Head of caudate nucleus (tissue), 42 donors: ENCODE measurements at regions not wholly inside any gene's neighbourhood (a gene's known extent, or its start where the extent isn't known, plus 50 kb on each side); places are given as distances from the start of the nearest gene placed in this dataset.

Experiments used
- DNase-seq, 42 donors: peaks; one replicate each; pipeline versions ENCODE4 v3.0.0 to v3.0.0-alpha.2; 2020 to 2021; ENCODE audit warnings: mixed read lengths in 7 of 42
- intact Hi-C: fragments of 100-400 bp; cut with DNase I; formaldehyde crosslinking; loops from one replicate; pipeline ENCODE4 v1.15.0; 2022

DNA sequence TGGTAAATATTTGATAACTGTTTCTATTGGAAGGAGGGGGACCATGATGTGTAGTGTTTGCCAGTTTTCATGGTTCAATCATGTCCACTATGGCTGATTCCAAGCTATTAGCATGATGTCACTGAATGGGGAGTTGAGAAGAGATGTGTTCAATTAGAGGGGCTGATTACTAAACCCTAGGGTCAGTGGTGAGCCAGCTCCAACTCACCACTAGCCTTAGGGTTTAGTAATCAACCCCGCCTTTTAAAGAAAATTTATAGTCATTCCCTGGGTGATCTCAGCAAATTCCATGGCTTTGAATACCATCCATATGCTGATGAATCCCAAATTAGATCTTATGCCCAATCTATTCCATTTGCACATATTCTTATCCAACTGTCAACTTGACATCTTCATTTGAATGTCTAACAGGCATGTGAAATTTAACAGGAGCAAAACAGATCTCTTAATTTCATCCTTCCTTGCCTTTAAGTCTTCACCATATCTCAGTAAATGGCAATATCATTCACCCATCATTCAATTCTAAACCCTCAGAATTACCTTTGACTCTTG is 98.8 kb downstream of the GCNT1 start:
- DNase-seq = no peak
- intact Hi-C loops = no loop called here

DNA sequence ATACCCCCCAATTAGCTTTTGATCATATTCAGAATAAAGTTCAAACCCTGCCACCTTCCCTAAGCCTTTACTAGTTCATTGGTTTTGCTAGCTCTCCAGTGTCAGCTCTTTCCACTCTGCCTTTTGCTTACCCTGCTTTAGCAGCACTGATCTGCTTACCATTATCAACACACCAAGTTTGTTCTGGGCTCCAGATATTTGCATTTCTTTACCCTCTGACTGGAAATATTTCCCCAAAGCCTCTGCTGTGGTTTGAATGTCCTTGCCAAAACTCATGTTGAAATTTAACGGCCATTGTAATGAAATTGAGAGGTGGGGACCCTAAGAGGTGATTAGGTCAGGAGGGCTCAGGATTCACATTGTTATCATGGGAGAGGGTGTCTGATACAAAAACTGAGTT is 99.5 kb downstream of the GCNT1 start:
- no peak for DNase-seq
- intact Hi-C loops = no loop called here

DNA sequence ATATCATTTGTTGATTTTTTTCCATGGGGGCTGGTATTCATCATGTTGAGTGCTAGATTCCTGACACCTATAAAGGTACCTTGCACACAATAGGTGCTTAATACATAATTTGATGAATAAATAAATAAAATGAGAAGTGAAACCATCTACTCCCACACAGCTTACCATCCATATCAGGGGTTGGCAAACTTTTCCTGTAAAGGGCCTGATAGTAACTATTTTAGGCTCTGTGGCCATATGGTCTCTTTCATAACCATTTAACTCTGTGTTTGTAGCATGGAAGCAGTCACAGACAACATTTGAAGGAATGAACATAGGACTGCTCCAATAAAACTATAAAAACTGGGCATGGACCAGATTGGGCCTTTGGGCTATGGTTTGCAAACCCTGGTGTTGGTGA is 100.3 kb downstream of the GCNT1 start:
- no peak for DNase-seq

DNA sequence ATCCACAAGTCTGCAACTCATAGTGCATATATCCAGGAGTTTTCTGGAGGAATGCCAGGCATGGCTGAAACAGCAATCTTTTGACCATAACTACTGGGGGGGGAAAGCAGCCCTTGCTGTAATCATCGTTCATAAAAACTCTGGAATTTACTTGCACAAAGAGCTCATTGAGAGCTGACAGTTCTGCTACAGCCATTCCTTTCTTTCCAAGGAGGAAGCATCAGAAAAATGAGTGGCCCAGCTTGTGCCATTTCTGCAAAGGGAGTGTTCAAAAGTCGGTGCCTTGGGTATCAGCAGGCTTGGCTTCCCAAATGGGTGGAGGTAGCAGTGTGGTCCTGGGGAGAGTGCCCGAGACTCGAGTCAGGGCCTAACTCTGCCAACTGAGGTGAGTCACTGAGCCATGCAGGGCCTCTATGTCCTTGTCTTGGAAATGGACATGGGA is 101.5 kb downstream of the GCNT1 start:
- DNase-seq = no peak
- intact Hi-C loops = no loop called here

More for the DNA sequence above, 100.3 kb downstream of the GCNT1 start:
- intact Hi-C loops = no loop called here

DNA sequence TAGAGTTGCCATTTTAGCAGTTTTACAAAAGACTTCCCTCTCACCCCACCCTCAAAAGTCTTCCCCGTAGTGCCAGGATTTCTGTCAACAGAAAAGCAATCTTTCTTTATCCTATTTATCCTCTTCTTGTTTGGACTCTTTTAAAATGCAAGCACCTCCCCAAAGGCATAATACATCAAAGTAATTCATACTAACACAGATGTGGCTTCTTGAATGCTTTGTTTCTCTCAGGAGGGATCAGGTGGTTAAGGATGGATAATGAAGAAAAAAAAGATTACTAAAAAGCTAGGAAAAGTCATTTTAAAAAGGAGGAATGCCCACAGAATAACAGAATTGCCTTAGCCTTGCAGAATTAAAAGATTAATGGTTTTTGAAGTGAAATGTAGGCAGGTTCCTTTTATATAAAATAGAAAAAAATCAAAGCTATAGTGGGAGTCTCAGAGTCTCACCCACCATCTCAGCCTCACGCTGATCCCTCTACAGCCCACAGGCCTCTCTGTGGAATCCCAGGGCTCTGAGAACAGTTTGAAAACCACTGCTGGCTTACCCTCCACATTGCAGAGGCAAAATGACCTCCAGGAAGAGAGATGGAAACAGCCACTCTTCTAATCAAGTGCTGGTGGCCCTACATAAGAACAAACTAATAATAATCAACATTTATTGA is 102.2 kb downstream of the GCNT1 start:
- intact Hi-C loops = no loop called here

More for the DNA sequence above, 102.2 kb downstream of the GCNT1 start:
- peak in 3 of 42 donors; percentile 9 to 45 (median 22) for DNase-seq
